Sigmoid colon (tissue), 4 donors: ENCODE measurements at regions not wholly inside any gene's neighbourhood (a gene's known extent, or its start where the extent isn't known, plus 50 kb on each side); places are given as distances from the start of the nearest gene placed in this dataset.

Experiments
- EP300 ChIP-seq, 4 donors: sonication (generic); formaldehyde crosslinking; IDR thresholded peaks; one replicate each; pipeline ENCODE4 v1.6.1; 2017; ENCODE audit warnings: antibody characterized with exemption in 4 of 4
- POLR2A ChIP-seq, 2 donors: fragments of 450-650 bp; IDR thresholded peaks; one replicate each; pipeline ENCODE4 v1.6.1; 2016; ENCODE audit warnings: antibody characterized with exemption in 2 of 2, mild to moderate bottlenecking in 2 of 2, moderate library complexity in 2 of 2
- POLR2AphosphoS5 ChIP-seq, 4 donors: sonication (generic); formaldehyde crosslinking; IDR thresholded peaks; one replicate each; pipeline ENCODE4 v1.6.1; 2017; ENCODE audit warnings: antibody characterized with exemption in 4 of 4
- TF ChIP-seq, protein P1 (sequence below), 4 experiments: fragments of 450-650 bp in 3 of 4; fragments of 200-600 bp in 1 of 4; IDR thresholded peaks; one replicate each; pipeline ENCODE4 v1.5.1; 2016 to 2019; ENCODE audit warnings: antibody characterized with exemption in 4 of 4, mild to moderate bottlenecking in 3 of 4, moderate library complexity in 2 of 4

DNA sequence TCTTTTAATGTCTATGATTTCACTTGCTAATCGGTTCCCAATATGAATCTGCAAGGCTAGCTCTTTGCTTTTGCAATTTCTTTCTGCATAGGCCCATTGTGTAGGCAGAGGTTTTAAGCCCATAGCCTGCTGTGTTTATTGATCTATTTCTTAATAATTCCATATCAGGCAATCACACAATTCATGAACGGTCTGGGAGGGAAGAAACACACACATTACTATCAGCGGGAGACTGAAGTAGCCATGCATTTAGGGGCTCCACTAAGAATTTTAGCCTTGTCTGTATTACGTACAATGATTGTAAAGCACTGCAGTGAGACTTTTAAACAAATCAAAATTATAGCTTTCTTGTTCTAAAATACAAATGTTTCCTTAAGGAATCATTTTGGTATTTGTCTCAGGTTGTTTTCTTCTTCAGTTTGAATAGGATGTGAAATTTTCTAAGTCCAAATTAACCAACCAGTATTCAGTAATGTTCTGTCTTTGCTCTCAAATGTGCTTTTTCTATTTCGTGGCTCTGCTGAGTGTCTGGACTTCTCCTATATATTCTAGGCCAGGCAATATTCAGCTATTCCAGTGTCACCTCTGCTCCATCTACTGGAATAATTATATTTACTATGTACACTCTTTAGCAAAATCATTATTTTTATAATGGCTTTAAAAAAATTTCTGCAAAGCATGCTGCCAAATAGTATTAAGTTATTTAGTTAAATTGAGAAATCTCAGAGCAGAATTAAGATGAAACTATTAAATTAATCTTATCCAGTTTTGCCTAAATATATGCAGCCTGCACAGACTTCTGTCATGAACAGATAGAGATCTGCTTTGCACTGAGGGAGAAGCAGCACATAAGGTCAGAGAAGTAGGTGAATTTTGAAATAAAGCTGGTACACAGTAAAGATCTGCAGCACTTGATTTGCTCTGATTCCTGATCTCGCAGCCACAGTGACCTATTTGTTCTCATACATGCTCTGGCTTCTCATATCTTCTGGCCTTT lies 103.0 kb upstream of the NAALADL2 start:
- TF ChIP-seq EP300 (IDR thresholded peaks at IDR 0.05) (no peak), POLR2A (IDR thresholded peaks at IDR 0.05) (no peak), POLR2AphosphoS5 (IDR thresholded peaks at IDR 0.05) (no peak)
- TF ChIP-seq, protein P1, sequence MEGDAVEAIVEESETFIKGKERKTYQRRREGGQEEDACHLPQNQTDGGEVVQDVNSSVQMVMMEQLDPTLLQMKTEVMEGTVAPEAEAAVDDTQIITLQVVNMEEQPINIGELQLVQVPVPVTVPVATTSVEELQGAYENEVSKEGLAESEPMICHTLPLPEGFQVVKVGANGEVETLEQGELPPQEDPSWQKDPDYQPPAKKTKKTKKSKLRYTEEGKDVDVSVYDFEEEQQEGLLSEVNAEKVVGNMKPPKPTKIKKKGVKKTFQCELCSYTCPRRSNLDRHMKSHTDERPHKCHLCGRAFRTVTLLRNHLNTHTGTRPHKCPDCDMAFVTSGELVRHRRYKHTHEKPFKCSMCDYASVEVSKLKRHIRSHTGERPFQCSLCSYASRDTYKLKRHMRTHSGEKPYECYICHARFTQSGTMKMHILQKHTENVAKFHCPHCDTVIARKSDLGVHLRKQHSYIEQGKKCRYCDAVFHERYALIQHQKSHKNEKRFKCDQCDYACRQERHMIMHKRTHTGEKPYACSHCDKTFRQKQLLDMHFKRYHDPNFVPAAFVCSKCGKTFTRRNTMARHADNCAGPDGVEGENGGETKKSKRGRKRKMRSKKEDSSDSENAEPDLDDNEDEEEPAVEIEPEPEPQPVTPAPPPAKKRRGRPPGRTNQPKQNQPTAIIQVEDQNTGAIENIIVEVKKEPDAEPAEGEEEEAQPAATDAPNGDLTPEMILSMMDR (IDR thresholded peaks at IDR 0.05): no peak
